Suppressor macrophage treated with lipopolysaccharide for 4 hours (primary cell): ENCODE measurements at regions not wholly inside any gene's neighbourhood (a gene's known extent, or its start where the extent isn't known, plus 50 kb on each side); places are given as distances from the start of the nearest gene placed in this dataset.

Experiments
- DNase-seq: peaks from one replicate; pipeline ENCODE4 v3.0.0-alpha.2; 2020

DNA sequence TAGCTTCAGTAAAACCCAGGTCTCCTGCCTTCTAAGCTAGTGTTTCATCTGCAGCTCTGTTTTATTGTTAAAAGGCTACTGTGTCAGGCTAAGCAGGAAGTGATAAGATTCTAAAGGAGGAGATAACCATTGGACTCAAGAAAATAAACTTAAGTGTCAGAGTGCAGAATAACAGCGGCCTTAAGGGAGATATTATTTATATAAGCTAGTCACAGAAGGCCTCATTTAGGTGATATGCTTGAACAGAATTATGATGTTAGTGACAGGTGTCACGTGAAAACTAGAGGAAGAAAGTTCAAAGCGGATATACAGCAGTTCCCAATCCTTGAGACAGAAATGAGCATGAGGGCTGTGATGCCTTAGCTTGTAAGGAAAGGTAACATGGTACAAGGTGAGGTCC, 373.4 kb downstream of the FOXG1 start:
- no peak for DNase-seq

DNA sequence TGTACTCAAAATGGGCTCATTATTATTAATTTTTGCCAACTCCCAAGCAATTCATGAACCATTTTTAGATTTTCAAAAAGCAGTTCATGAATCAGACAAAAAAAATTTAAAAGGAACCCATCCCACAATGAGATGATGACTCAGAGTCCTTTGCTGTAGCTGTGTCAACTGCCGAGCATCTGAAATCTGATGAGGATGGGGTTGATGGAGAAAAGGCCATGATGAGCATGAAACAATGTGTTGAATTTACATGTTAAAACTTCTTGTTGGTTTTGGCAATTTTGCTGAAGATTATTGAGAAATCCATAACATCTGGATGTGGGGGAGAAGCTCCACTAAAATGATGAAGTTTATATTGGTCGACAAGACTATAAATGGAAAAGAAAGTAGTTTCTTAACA, 378.0 kb downstream of the FOXG1 start:
- no peak for DNase-seq

DNA sequence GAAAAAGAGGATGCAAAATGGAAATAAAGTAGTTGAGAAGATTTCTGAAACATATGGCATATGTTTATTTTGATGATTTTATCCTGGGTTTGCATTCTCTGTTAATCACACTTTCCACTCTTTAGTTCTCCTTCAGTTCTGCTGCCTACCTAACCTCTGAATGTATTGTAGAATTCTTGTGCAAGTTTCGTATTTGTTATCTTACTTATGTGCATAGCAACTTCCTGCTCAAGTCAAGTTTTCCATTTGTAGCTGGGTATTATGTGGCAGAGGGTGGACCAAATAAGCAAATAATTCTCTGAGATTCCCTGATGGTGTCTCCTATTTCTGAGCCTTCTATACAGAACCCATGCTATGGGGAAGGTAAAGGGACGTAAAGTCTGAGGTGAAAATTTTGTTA, 381.6 kb downstream of the FOXG1 start:
- DNase-seq: no peak

DNA sequence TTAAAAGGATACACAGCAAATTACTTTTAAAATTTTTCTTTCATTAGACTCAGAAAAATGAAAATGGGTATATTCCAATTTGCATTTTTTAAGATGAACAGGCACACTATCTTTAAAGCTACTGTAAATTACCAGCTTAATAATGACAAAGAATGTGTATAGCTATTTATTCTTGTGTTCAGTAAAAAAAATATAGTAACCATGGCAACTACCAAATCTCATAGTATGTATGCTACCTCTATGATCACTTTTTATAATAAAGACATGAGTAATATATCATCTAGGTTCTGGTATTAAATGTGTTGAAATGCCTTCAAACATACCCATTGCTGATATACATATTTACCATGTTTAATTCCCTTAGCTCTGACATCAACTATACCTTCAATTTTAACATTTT, 383.2 kb downstream of the FOXG1 start:
- no peak for DNase-seq

DNA sequence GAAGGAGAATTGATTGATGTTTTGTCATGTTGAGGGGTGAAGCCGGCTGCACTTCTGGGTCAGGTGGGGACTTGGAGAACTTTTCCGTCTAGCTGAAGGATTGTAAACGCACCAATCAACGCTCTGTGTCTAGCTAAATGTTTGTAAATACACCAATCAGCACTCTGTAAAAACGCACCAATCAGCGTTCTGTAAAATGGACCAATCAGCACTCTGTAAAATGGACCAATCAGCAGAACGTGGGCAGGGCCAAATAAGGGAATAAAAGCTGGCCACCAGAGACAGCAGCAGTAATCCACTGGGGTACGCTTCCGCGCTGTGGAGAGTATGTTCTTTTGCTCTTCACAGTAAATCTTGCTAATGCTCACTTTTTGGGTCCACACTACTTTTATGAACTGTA, 384.1 kb downstream of the FOXG1 start:
- no peak for DNase-seq

DNA sequence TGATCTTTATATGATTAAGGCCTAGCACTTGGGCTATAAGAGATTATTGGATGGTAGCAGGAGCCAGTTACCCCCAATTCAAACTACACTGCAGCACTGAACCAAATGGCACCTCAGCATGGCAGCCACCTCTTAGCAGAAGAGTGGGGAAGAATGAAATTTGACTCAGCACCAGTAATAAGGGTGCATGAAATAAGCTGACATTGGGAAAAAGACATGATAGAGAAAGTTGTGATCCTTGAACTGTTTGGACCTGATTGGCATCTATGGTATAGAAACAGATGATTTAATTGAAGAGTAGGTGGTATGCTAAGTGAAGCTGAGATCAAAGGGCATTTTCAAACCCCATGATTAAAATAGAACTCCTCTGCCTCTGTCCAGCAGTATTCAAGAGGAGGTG, 389.5 kb downstream of the FOXG1 start:
- DNase-seq: no peak

DNA sequence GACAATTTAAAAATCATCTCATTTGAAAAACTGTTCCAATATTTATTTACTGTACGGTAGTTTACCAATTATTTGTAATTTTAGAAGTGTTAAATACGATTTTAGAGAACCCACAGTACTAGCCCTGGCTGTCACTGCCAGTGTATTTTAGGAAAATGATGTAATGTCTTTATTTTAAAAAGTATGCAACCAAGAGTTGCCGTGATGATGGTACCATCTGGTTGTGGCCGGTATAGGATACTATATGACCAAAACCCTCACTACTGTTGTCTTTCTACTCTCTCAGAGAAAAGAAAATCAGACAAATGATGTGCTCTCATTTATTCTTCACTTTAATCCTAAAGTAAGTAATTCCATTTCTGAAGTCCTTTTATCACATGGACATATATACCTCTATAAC, 395.0 kb downstream of the FOXG1 start:
- no peak for DNase-seq

DNA sequence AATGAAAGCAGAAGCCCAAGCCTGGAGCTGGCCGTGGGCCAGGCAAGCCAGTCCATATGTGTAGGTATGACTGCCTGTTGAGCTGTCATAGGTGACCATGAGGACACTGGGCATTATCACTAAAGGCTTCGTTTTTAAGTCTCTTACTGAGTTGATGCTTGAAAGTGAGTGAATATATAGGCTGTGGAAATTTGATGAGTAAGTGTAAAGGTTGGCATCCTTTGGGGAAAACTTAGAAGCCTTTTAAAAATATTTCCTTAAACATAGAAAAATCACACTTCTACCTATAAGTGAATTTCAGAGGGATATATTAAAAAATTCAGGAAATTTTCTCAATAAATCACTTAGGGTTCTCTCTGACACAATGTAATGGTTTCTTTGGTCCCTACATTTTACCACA, 396.5 kb downstream of the FOXG1 start:
- DNase-seq: no peak

DNA sequence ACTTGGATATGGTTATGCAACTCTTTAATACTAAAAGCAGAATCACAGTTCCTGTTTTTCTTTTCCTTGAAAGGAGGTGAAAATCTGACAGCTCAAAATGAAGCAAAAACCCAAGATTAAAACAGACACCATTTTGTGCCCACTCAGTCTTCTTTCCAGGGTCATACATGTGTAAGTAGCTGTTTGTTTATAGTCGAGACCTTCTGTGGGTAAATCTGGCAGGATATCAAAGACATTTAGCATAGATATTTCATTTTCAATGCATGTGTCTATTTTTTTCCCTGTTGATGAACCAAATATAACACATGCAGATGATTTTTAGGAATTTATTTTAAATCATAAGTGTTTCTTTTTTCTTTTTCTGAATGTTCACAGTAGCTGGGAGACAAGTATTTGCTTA, 398.8 kb downstream of the FOXG1 start:
- DNase-seq: no peak

DNA sequence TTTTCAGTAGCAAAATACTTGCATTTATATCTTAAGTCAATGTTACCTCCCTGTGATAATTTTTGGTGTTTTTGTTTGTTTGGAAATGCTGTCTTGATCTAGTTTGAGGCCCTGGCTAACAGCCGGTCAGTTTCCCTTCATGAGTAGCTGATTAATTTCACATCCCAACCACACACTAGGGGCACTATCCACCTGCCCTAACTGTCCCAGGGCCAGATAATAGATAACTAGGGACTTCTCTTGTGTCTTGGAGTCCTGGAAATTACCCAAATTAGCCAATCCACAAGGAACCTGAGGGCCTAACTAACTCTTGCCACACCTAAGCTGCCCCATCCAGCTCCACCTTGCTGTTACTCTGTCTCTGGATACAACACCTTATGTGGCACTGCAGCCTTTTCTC, 399.9 kb downstream of the FOXG1 start:
- no peak for DNase-seq

DNA sequence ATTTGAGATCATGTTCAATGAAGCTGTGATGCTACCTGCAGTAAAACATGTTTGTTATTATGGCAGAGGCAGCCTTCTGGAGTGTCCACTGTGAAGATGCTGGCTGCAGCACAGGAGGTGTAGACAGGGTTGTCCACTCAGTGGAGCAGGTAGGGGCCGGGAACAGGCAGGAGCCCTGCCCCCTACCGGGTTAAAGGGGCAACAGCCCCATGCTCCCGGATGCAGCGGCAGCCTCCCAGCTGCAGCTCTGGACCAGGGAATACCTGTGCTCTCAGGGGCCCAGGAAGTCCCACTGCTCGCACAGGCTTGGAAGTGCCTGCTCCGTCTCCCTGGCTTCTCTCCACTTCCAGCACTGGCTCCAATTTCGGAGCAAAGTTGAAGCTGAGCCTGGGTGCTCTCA, 401.6 kb downstream of the FOXG1 start:
- DNase-seq: no peak

DNA sequence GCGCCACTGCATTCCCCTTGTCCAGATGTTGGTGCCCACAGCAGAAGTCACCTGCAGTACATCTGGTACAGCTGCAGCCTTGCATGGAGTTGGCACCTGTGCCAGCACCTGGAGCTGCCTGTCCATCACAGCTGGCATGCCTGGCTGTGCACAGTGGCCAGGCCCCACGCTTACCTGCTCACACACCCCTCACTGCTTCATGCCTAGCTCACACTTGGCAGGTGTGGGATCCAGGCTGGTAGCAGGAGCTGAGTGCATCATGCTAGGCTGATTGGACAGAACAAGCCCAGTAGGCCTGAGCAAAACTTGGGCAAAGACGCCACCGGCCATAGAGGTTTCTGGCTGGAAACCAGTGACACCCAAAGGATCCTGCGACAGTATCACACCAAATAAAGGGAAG, 402.8 kb downstream of the FOXG1 start:
- DNase-seq: no peak

DNA sequence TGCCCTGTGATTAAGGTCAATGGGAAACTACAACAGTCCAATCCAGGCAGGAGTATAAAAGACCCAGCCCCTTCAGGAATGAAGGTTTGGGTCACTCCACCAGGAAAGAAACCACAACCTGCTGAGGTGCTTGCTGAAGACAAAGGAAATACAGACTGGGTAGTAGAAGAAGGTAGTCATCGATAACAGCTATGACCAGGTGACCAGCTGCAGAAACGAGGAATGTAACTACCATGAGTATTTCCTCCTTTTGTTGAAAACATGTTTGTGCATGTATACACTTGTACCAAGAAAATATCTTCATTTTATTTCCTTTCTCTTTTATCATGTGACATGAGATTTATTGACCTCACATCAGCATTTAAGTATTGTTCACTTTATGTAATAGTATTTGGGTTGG, 409.1 kb downstream of the FOXG1 start:
- DNase-seq: no peak

DNA sequence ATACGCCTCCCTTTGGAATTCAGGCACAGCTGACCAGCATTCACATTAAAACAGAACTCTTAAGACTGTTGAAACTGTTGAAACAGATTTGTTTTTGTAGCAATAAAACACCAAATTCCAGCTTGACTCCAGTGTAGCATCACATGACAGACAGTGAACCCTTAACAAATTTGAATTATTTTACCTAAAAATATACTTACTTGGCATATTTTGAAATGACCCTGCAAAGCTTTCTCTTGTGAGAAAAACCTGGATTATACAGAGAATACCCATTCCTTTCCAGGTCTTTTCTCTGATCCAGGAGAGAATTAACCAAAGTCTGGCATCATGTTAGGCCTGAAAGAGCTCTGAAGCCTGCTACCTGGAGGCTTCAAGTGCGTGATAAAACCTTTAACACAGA, 410.3 kb downstream of the FOXG1 start:
- DNase-seq: no peak

DNA sequence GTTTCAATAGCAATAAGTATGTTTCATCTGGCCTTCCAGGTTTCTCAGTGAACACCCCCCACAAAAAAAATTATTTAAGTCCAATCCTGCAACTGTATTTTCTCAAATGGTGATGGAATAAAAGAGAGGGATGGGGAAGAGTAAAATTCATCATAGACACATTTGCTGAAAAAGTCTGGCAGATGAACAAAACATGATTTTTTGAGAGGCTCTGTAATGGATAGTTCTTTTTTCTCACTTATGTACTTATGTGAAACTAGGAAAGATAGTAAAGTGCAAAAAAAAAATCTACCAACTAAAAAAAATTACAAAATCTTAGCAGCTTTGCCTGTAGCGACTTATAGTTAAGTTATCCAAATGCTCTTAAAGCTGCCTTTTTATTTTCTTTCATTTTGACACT, 412.4 kb downstream of the FOXG1 start:
- DNase-seq: no peak

DNA sequence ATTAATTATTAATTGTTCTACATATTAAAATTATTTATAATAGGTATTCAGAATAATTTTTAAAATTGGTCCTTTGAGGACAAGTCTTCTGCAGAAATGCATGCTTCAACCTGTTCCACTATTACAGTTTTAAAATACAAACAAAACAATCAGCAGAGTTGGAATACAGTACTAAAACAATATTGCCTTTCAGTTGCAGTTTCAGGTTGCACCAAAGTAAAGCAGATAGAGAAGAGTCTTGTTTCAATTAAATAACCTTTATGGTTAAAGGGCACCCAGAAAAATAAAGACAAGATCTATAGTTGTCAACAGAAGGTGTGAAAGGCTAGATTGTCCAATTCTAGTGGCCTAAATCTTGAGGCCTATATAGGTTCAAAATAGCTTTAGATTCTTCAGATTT, 424.5 kb downstream of the FOXG1 start:
- DNase-seq: no peak

DNA sequence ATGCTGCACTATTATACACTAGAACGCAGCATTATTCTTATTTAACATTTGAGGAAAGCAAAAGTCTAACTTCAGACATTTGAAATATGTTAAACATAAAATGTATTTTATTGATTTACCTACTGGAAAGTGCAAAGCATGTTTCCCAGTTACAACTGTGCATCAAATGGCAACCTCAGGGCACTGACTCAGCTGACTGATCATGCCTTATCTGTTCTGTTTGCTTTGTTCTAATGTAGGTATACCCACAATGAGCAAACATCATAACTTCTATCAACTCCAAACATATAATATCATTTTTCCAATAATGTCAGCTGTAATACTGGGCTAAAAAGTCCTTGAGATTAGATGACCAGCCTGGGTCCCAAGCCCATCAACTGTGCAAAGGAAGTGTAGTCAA, 431.0 kb downstream of the FOXG1 start:
- no peak for DNase-seq

DNA sequence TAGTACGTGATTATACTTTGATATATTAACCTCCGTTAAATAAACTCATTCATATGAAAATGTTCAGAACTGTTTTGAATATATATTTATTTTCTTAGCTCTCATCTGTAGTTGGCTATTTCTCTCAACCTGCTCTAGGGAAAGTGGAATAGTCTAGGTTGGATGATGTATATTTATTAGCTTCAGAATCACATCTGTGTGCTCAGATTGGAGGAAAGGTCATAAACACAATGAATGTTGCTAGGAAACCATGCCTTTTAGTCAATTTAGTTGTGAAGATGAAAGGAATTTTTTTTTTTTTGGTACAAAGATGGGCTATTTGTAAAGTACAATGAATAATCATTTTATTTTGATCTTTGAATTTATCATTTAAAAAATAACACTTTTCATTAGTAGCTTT, 439.1 kb downstream of the FOXG1 start:
- DNase-seq: no peak

DNA sequence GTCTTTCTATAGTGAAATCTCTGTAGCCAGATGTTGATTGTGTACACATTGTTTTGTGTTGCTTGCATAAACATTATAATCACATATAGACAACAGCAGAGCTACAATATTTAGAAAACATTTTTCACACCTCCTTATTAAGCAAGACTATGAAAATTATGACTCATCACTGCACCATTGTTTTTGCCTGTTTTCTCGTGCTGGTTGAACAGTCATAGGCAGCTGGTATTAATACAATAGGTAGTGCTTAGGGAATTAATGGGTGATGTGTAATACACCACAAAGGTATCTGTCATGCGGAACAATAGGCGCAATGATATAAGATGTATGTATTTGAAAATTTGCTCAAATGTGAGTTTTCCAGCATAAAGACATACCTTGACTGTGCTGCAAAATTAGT, 449.3 kb downstream of the FOXG1 start:
- no peak for DNase-seq

DNA sequence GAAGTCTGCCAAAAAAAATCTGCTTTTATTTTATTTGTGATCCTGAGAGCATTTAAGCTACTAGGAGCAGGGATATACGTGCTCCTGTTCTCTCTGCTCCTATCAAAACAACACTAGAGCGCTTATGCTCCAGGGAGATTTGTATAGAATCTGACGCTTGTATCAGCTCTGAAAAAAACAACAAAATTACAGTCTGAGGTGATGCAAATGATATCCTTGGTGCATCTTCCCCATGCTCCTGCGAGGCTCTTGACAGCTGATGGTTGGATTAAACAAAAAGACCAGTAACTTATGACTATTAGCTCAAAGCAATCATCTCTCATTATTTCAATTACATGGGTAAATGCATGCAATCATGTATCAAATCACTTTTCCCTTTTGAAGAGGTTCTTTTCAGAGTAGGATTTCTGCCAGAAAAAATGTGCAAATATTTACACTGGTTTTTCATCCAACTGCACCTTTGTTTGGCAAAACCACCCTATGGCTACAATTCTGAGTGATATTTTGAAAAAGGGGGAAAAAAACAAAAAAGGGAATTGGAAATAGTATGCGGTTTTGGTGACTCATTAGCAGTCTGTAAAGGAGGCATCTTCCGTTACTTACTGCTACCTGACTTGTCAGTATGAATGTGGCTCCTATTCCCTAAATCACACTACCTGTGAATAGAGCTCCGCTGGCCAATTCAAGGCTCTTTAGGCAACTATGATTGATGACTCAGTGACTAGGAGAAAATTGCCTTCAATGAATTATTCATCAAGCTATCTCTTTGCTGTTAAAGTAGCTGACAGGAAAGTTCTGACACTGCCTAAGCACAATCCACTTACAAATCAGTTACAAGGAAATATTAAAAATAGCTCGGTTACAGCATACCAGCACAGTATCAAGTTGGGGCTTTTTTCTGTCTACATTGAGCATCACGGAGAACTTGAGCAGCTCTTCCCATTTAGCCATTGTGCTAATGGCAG, 450.0 kb downstream of the FOXG1 start:
- DNase-seq: no peak

DNA sequence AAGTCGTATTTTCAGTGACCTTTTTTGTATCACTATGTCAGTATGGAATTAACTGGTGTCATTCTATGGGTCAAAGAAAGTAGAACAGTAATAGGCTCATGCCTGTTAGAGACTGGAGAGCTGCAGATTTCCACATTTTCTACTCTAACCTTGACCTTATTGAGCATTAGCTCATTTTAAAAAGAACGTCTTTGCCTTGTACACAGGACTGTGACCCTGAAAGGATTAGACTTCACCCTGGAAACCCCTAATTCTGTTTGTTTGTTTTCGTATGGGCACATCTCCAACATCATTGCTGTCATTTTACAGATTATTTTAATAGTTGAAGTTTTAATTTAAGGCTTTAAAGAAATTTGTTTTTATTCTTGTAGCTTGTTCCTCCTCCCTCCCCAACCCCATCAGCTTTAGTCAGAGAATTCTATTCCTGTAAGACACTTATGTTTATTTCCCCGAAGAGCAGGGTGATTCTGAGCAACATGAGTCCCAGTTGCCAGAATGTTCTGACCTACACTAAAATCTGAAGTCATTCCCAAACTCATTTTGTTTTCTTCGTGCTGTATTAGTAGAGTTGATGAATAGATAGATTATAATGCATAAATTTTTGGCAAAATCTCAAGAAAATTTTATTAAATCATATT, 451.3 kb downstream of the FOXG1 start:
- no peak for DNase-seq

DNA sequence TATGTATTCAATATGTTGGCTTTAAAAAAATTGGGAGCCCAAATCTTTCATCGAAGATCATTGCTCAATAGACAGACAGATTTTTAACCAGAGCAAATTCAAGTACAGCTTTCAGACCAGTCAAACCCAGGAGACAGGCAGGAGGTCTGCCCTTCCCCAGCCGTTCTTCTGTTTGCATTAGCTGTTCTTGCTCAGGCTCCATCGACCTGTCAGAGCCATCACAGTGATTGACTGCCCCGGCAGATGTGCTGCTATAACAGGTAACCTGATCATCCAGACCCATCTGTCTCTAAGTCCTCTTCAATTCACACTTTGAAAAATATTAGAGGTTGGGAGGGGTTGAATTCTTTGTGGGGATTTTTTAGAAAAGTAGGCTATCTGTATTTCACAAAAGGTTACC, 453.5 kb downstream of the FOXG1 start:
- DNase-seq: no peak

DNA sequence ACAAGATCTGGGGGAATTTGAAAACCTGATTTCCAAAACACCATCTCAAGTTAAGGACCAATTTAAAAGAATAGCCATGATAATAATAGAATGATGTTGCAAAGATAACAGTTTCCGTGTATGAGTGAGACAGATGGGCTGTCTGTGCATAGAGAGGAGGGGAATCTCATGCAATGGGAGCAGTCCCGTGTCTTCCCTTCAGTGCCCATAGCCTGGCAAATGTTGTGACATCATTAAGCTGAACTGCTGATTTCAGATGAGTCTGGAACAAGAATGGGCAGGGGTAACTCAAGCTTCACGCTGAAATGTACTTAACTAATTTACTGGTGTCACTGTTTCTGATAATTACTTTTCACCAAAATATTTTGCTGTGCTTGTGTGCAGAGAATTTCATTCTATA, 454.0 kb downstream of the FOXG1 start:
- no peak for DNase-seq

DNA sequence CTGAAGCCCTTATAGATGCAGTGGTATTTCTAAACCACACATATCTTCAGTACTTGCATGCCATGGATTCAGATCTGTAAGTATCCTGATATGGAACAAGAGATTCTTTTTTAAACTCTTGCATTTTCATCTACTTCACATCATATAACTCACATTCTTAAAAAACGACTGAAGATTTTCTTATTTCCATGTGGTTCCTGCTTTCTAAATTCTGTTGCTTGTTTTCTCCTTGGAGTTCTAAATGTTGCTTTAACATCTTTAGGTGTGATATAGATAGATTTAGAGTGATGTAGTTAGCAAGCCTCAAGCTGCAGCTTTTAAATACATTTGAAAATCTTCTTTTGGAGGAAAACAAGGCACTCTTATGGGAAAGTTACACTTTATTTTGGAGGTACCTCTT, 455.4 kb downstream of the FOXG1 start:
- DNase-seq: no peak
